SK-N-MC (cell line): ENCODE measurements at regions not wholly inside any gene's neighbourhood (a gene's known extent, or its start where the extent isn't known, plus 50 kb on each side); places are given as distances from the start of the nearest gene placed in this dataset.

Experiments
- DNase-seq: peaks from one replicate; pipeline ENCODE4 v3.0.0-alpha.2; 2011; ENCODE audit warnings: low read depth, low spot score
- H3K27ac ChIP-seq: fragments of 200-600 bp; sonication (generic); 2 replicates; pipeline ENCODE4 v1.5.1; 2016; ENCODE audit warnings: mixed run types
- H3K36me3 ChIP-seq: fragments of 200-600 bp; sonication (generic); 2 replicates; pipeline ENCODE4 v1.6.1; 2017; ENCODE audit warnings: antibody characterized with exemption, low read length, mixed read lengths; ENCODE audit not compliant: insufficient read depth
- H3K4me3 ChIP-seq: fragments of 200-600 bp; sonication (generic); 2 replicates; pipeline ENCODE4 v1.5.1; 2016
- H3K9ac ChIP-seq: fragments of 200-600 bp; sonication (generic); 2 replicates; pipeline ENCODE4 v1.8.0; 2017; ENCODE audit warnings: mixed run types, mixed read lengths; ENCODE audit not compliant: insufficient read length
- H3K9me3 ChIP-seq: fragments of 200-600 bp; sonication (generic); 2 replicates; pipeline ENCODE4 v1.6.1; 2017; ENCODE audit warnings: low read depth, mild to moderate bottlenecking, antibody characterized with exemption, low read length, moderate library complexity, mixed read lengths
- EZH2 ChIP-seq: fragments of 200-600 bp; sonication (generic); IDR thresholded peaks from one replicate; pipeline ENCODE4 v1.6.1; 2017; ENCODE audit warnings: antibody characterized with exemption
- FOXP2 ChIP-seq: optimal IDR thresholded peaks from 2 replicates; pipeline ENCODE3; 2011; ENCODE audit warnings: mild to moderate bottlenecking, moderate library complexity; ENCODE audit not compliant: insufficient read depth; ENCODE audit errors: extremely low read length, control extremely low read depth
- POLR2AphosphoS5 ChIP-seq: IDR thresholded peaks from 2 replicates; pipeline ENCODE4 v1.6.1; 2012; ENCODE audit warnings: mild to moderate bottlenecking, low read depth, low read length, borderline replicate concordance

GRCh38 chr20:39624316-39624715 is 662.2 kb downstream of the DHX35 start:
- H3K9me3 ChIP-seq, result no peaks in the 10 kb centered on the region
- TF ChIP-seq FOXP2, result no peak
- no peak for TF ChIP-seq POLR2AphosphoS5
- TF ChIP-seq EZH2, result no peak
- no peaks in the 10 kb centered on the region for H3K36me3 ChIP-seq
- no peak overlapping the region for H3K9ac ChIP-seq
- H3K27ac ChIP-seq, result no peak overlapping the region
- no peak overlapping the region for H3K4me3 ChIP-seq
- DNase-seq, result no peak

GRCh38 chr20:39623584-39624234 is 661.6 kb downstream of the DHX35 start:
- no peak overlapping the region for H3K4me3 ChIP-seq
- TF ChIP-seq EZH2 (no peak), POLR2AphosphoS5 (no peak), FOXP2 (no peak)
- no peaks in the 10 kb centered on the region for H3K9me3 ChIP-seq
- no peak for DNase-seq
- H3K9ac ChIP-seq, result no peak overlapping the region
- H3K36me3 ChIP-seq, result no peaks in the 10 kb centered on the region
- H3K27ac ChIP-seq, result no peak overlapping the region

- Histone ChIP-seq H3K4me3 (no peak overlapping the region), H3K9me3 (no peaks in the 10 kb centered on the region), H3K36me3 (no peaks in the 10 kb centered on the region), H3K9ac (no peak overlapping the region), H3K27ac (no peak overlapping the region)
- TF ChIP-seq POLR2AphosphoS5 (no peak), EZH2 (no peak), FOXP2 (no peak)
- no peak for DNase-seq
Observed at GRCh38 chr20:39619271-39619785, 657.2 kb downstream of the DHX35 start.

- no peak for TF ChIP-seq POLR2AphosphoS5
- no peak for TF ChIP-seq FOXP2
- TF ChIP-seq EZH2, result no peak
- Histone ChIP-seq H3K4me3 (no peak overlapping the region), H3K9ac (no peak overlapping the region), H3K36me3 (no peaks in the 10 kb centered on the region), H3K27ac (no peak overlapping the region), H3K9me3 (no peaks in the 10 kb centered on the region)
- DNase-seq, result no peak
Observed at GRCh38 chr20:39611901-39612300, 649.8 kb downstream of the DHX35 start.

GRCh38 chr20:39607141-39607540 is 645.0 kb downstream of the DHX35 start:
- Histone ChIP-seq H3K9me3 (no peaks in the 10 kb centered on the region), H3K27ac (no peak overlapping the region), H3K9ac (no peak overlapping the region), H3K4me3 (no peak overlapping the region), H3K36me3 (no peaks in the 10 kb centered on the region)
- no peak for DNase-seq
- TF ChIP-seq EZH2, result no peak
- TF ChIP-seq FOXP2, result no peak
- no peak for TF ChIP-seq POLR2AphosphoS5

- Histone ChIP-seq H3K9me3 (no peaks in the 10 kb centered on the region), H3K4me3 (no peak overlapping the region), H3K27ac (no peak overlapping the region), H3K9ac (no peak overlapping the region), H3K36me3 (no peaks in the 10 kb centered on the region)
- TF ChIP-seq EZH2, result no peak
- TF ChIP-seq POLR2AphosphoS5, result no peak
- no peak for TF ChIP-seq FOXP2
- no peak for DNase-seq
Observed at GRCh38 chr20:39605908-39606307, 643.8 kb downstream of the DHX35 start.

GRCh38 chr20:39605361-39605760 is 643.2 kb downstream of the DHX35 start:
- H3K9ac ChIP-seq, result no peak overlapping the region
- H3K27ac ChIP-seq, result no peak overlapping the region
- TF ChIP-seq EZH2 (no peak), POLR2AphosphoS5 (no peak), FOXP2 (no peak)
- H3K4me3 ChIP-seq, result no peak overlapping the region
- no peaks in the 10 kb centered on the region for H3K9me3 ChIP-seq
- no peaks in the 10 kb centered on the region for H3K36me3 ChIP-seq
- DNase-seq, result no peak

- no peak overlapping the region for H3K9ac ChIP-seq
- H3K27ac ChIP-seq, result no peak overlapping the region
- no peaks in the 10 kb centered on the region for H3K36me3 ChIP-seq
- H3K9me3 ChIP-seq, result no peaks in the 10 kb centered on the region
- no peak for DNase-seq
- no peak overlapping the region for H3K4me3 ChIP-seq
- TF ChIP-seq FOXP2 (no peak), POLR2AphosphoS5 (no peak), EZH2 (no peak)
Observed at GRCh38 chr20:39603219-39603618, 641.1 kb downstream of the DHX35 start.

- H3K27ac ChIP-seq, result no peak overlapping the region
- H3K9ac ChIP-seq, result no peak overlapping the region
- H3K36me3 ChIP-seq, result no peaks in the 10 kb centered on the region
- no peak overlapping the region for H3K4me3 ChIP-seq
- no peak for TF ChIP-seq POLR2AphosphoS5
- no peak for TF ChIP-seq FOXP2
- TF ChIP-seq EZH2, result no peak
- H3K9me3 ChIP-seq, result no peaks in the 10 kb centered on the region
- DNase-seq, result no peak
Observed at GRCh38 chr20:39602649-39603048, 640.5 kb downstream of the DHX35 start.
